ENCODE measurements at regions not wholly inside any gene's neighbourhood (a gene's known extent, or its start where the extent isn't known, plus 50 kb on each side); places are given as distances from the start of the nearest gene placed in this dataset.

GRCh38 chr20:59431014-59431413 lies 130.6 kb downstream of the EDN3 start:
- no peak for DNase-seq (ENCODE audit: low read depth)
- H3K4me3 ChIP-seq (ENCODE audit: low read depth, low read length) = no peak overlapping the region
- TF ChIP-seq POLR2A (IDR thresholded peaks at IDR 0.05; ENCODE audit: extremely low read depth, insufficient read length) (no peak), MAX (IDR thresholded peaks at IDR 0.05; ENCODE audit: low read depth, low read length) (no peak), MYC (IDR thresholded peaks at IDR 0.05; ENCODE audit: low read depth, low read length) (no peak), CTCF (IDR thresholded peaks at IDR 0.05; ENCODE audit: low read depth, low read length) (no peak)

GRCh38 chr20:59434960-59435359 lies 134.5 kb downstream of the EDN3 start:
- TF ChIP-seq MYC (IDR thresholded peaks at IDR 0.05; ENCODE audit: low read depth, low read length) (no peak), POLR2A (IDR thresholded peaks at IDR 0.05; ENCODE audit: extremely low read depth, insufficient read length) (no peak), MAX (IDR thresholded peaks at IDR 0.05; ENCODE audit: low read depth, low read length) (no peak), CTCF (IDR thresholded peaks at IDR 0.05; ENCODE audit: low read depth, low read length) (no peak)
- no peak for DNase-seq (ENCODE audit: low read depth)
- H3K4me3 ChIP-seq (ENCODE audit: low read depth, low read length) = no peak overlapping the region

- TF ChIP-seq MAX (IDR thresholded peaks at IDR 0.05; ENCODE audit: low read depth, low read length) = no peak
- TF ChIP-seq MYC (IDR thresholded peaks at IDR 0.05; ENCODE audit: low read depth, low read length) = no peak
- no peak for TF ChIP-seq CTCF (IDR thresholded peaks at IDR 0.05; ENCODE audit: low read depth, low read length)
- TF ChIP-seq POLR2A (IDR thresholded peaks at IDR 0.05; ENCODE audit: extremely low read depth, insufficient read length) = no peak
- no peak overlapping the region for H3K4me3 ChIP-seq (ENCODE audit: low read depth, low read length)
- DNase-seq (ENCODE audit: low read depth) = no peak
Observed at GRCh38 chr20:59435518-59435917, 135.1 kb downstream of the EDN3 start.

GRCh38 chr20:59437601-59438031 lies 137.2 kb downstream of the EDN3 start:
- no peak for DNase-seq (ENCODE audit: low read depth)
- H3K4me3 ChIP-seq (ENCODE audit: low read depth, low read length) = no peak overlapping the region
- TF ChIP-seq MYC (IDR thresholded peaks at IDR 0.05; ENCODE audit: low read depth, low read length) = no peak
- TF ChIP-seq CTCF (IDR thresholded peaks at IDR 0.05; ENCODE audit: low read depth, low read length) = no peak
- no peak for TF ChIP-seq MAX (IDR thresholded peaks at IDR 0.05; ENCODE audit: low read depth, low read length)
- no peak for TF ChIP-seq POLR2A (IDR thresholded peaks at IDR 0.05; ENCODE audit: extremely low read depth, insufficient read length)

GRCh38 chr20:59438201-59438600 lies 137.8 kb downstream of the EDN3 start:
- no peak for TF ChIP-seq CTCF (IDR thresholded peaks at IDR 0.05; ENCODE audit: low read depth, low read length)
- TF ChIP-seq POLR2A (IDR thresholded peaks at IDR 0.05; ENCODE audit: extremely low read depth, insufficient read length) = no peak
- no peak for TF ChIP-seq MAX (IDR thresholded peaks at IDR 0.05; ENCODE audit: low read depth, low read length)
- no peak for TF ChIP-seq MYC (IDR thresholded peaks at IDR 0.05; ENCODE audit: low read depth, low read length)
- no peak for DNase-seq (ENCODE audit: low read depth)
- H3K4me3 ChIP-seq (ENCODE audit: low read depth, low read length) = no peak overlapping the region

- H3K4me3 ChIP-seq (ENCODE audit: low read depth, low read length) = no peak overlapping the region
- no peak for TF ChIP-seq CTCF (IDR thresholded peaks at IDR 0.05; ENCODE audit: low read depth, low read length)
- no peak for TF ChIP-seq POLR2A (IDR thresholded peaks at IDR 0.05; ENCODE audit: extremely low read depth, insufficient read length)
- no peak for TF ChIP-seq MYC (IDR thresholded peaks at IDR 0.05; ENCODE audit: low read depth, low read length)
- TF ChIP-seq MAX (IDR thresholded peaks at IDR 0.05; ENCODE audit: low read depth, low read length) = no peak
- DNase-seq (ENCODE audit: low read depth) = no peak
Observed at GRCh38 chr20:59439243-59439642, 138.8 kb downstream of the EDN3 start.

Data from NB4 (cell line).